ENCODE measurements at regions not wholly inside any gene's neighbourhood (a gene's known extent, or its start where the extent isn't known, plus 50 kb on each side); places are given as distances from the start of the nearest gene placed in this dataset.

GRCh38 chr1:101732261-101732660 is 264.5 kb downstream of the OLFM3 start:
- TF ChIP-seq CTCF (IDR thresholded peaks at IDR 0.05; ENCODE audit: extremely low read depth, low read depth, low read length), result no peak
- Histone ChIP-seq H3K4me3 (ENCODE audit: insufficient read depth, low read length) (no peak overlapping the region), H3K9me3 (ENCODE audit: low read depth, low read length) (no peaks in the 10 kb centered on the region), H3K4me2 (ENCODE audit: insufficient read depth, low read length) (no peak overlapping the region), H4K20me1 (ENCODE audit: insufficient read depth, low read length) (no peaks in the 10 kb centered on the region), H3K27ac (ENCODE audit: low read depth, low read length) (no peak overlapping the region), H3K36me3 (ENCODE audit: insufficient read depth, low read length) (no peaks in the 10 kb centered on the region), H3K4me1 (ENCODE audit: insufficient read depth, low read length) (peaks cover 3% of the 10 kb centered on the region), H2AFZ (ENCODE audit: low read length) (no peak overlapping the region), H3K27me3 (ENCODE audit: insufficient read depth, low read length) (no peaks in the 10 kb centered on the region), H3K79me2 (ENCODE audit: insufficient read depth, low read length) (no peaks in the 10 kb centered on the region)
- DNase-seq (ENCODE audit: insufficient read length, low spot score, missing footprints), result peak; percentile 55

- Histone ChIP-seq H2AFZ (ENCODE audit: low read length) (no peak overlapping the region), H3K4me3 (ENCODE audit: insufficient read depth, low read length) (no peak overlapping the region), H3K4me1 (ENCODE audit: insufficient read depth, low read length) (peaks cover 12% of the 10 kb centered on the region), H4K20me1 (ENCODE audit: insufficient read depth, low read length) (no peaks in the 10 kb centered on the region), H3K9me3 (ENCODE audit: low read depth, low read length) (no peaks in the 10 kb centered on the region), H3K27me3 (ENCODE audit: insufficient read depth, low read length) (no peaks in the 10 kb centered on the region), H3K36me3 (ENCODE audit: insufficient read depth, low read length) (no peaks in the 10 kb centered on the region), H3K79me2 (ENCODE audit: insufficient read depth, low read length) (no peaks in the 10 kb centered on the region), H3K4me2 (ENCODE audit: insufficient read depth, low read length) (no peak overlapping the region), H3K27ac (ENCODE audit: low read depth, low read length) (no peak overlapping the region)
- DNase-seq (ENCODE audit: insufficient read length, low spot score, missing footprints), result no peak
- TF ChIP-seq CTCF (IDR thresholded peaks at IDR 0.05; ENCODE audit: extremely low read depth, low read depth, low read length), result no peak
Observed at GRCh38 chr1:101733340-101733739, 263.4 kb downstream of the OLFM3 start.

DNA sequence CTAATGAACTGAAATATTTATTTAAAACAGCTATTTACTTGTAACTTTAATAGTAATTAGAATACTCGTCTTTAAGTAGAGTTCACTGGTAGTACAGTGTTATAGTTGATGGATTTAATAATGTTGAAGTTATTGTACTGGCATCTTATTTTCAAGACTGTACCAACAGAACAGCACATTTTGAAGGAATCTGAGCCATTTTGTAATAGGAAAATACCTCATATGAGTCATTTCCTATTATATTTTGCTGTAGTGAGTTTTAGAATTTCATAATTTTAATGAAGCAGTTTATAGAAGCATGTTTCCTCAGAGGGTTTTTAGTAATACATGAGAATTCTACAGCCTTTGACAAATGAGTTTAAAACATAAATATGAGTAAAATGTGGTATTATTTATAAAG is 258.3 kb downstream of the OLFM3 start:
- H3K4me1 ChIP-seq (ENCODE audit: insufficient read depth, low read length), result peaks cover 25% of the 10 kb centered on the region
- no peak overlapping the region for H3K4me3 ChIP-seq (ENCODE audit: insufficient read depth, low read length)
- H3K9me3 ChIP-seq (ENCODE audit: low read depth, low read length), result no peaks in the 10 kb centered on the region
- H3K4me2 ChIP-seq (ENCODE audit: insufficient read depth, low read length), result peak overlapping the region; percentile 3
- no peaks in the 10 kb centered on the region for H3K79me2 ChIP-seq (ENCODE audit: insufficient read depth, low read length)
- H4K20me1 ChIP-seq (ENCODE audit: insufficient read depth, low read length), result no peaks in the 10 kb centered on the region
- H2AFZ ChIP-seq (ENCODE audit: low read length), result no peak overlapping the region
- TF ChIP-seq CTCF (IDR thresholded peaks at IDR 0.05; ENCODE audit: extremely low read depth, low read depth, low read length), result no peak
- H3K36me3 ChIP-seq (ENCODE audit: insufficient read depth, low read length), result no peaks in the 10 kb centered on the region
- H3K27ac ChIP-seq (ENCODE audit: low read depth, low read length), result no peak overlapping the region
- H3K27me3 ChIP-seq (ENCODE audit: insufficient read depth, low read length), result no peaks in the 10 kb centered on the region
- peak; percentile 79 for DNase-seq (ENCODE audit: insufficient read length, low spot score, missing footprints)

GRCh38 chr1:101739146-101739545 is 257.6 kb downstream of the OLFM3 start:
- no peak for DNase-seq (ENCODE audit: insufficient read length, low spot score, missing footprints)
- H2AFZ ChIP-seq (ENCODE audit: low read length), result no peak overlapping the region

More at GRCh38 chr1:101739146-101739545, 257.6 kb downstream of the OLFM3 start:
- H3K79me2 ChIP-seq (ENCODE audit: insufficient read depth, low read length), result no peaks in the 10 kb centered on the region
- H3K4me2 ChIP-seq (ENCODE audit: insufficient read depth, low read length), result no peak overlapping the region
- no peak overlapping the region for H3K27ac ChIP-seq (ENCODE audit: low read depth, low read length)
- no peak for TF ChIP-seq CTCF (IDR thresholded peaks at IDR 0.05; ENCODE audit: extremely low read depth, low read depth, low read length)
- peaks cover 25% of the 10 kb centered on the region for H3K4me1 ChIP-seq (ENCODE audit: insufficient read depth, low read length)
- H4K20me1 ChIP-seq (ENCODE audit: insufficient read depth, low read length), result no peaks in the 10 kb centered on the region
- H3K9me3 ChIP-seq (ENCODE audit: low read depth, low read length), result no peaks in the 10 kb centered on the region
- H3K36me3 ChIP-seq (ENCODE audit: insufficient read depth, low read length), result no peaks in the 10 kb centered on the region
- no peaks in the 10 kb centered on the region for H3K27me3 ChIP-seq (ENCODE audit: insufficient read depth, low read length)
- no peak overlapping the region for H3K4me3 ChIP-seq (ENCODE audit: insufficient read depth, low read length)
